LHCN-M2 (cell line): ENCODE measurements at regions not wholly inside any gene's neighbourhood (a gene's known extent, or its start where the extent isn't known, plus 50 kb on each side); places are given as distances from the start of the nearest gene placed in this dataset.

Experiments used
- DNase-seq: peaks from one replicate; pipeline ENCODE4 v3.0.0-alpha.2; 2012; ENCODE audit warnings: low read depth

GRCh38 chr12:115194448-115194847 is 510.5 kb upstream of the TBX3 start:
- DNase-seq, result no peak

- DNase-seq, result no peak
Measured at GRCh38 chr12:115191342-115191741, 507.4 kb upstream of the TBX3 start.

GRCh38 chr12:115190010-115190770 is 506.2 kb upstream of the TBX3 start:
- DNase-seq, result no peak

- DNase-seq, result no peak
Measured at GRCh38 chr12:115185506-115185905, 501.5 kb upstream of the TBX3 start.

GRCh38 chr12:115183752-115184151 is 499.8 kb upstream of the TBX3 start:
- DNase-seq, result no peak

- DNase-seq, result no peak
Measured at GRCh38 chr12:115177899-115178298, 493.9 kb upstream of the TBX3 start.

GRCh38 chr12:115176741-115177400 is 492.9 kb upstream of the TBX3 start:
- no peak for DNase-seq

GRCh38 chr12:115174920-115175319 is 490.9 kb upstream of the TBX3 start:
- no peak for DNase-seq

GRCh38 chr12:115172521-115172920 is 488.5 kb upstream of the TBX3 start:
- no peak for DNase-seq

GRCh38 chr12:115169981-115170380 is 486.0 kb upstream of the TBX3 start:
- no peak for DNase-seq

- peak; percentile 4 for DNase-seq
Measured at GRCh38 chr12:115166698-115167315, 482.8 kb upstream of the TBX3 start.

- DNase-seq, result no peak
Measured at GRCh38 chr12:115163710-115164109, 479.7 kb upstream of the TBX3 start.

- no peak for DNase-seq
Measured at GRCh38 chr12:115160271-115161128, 476.5 kb upstream of the TBX3 start.

GRCh38 chr12:115158816-115159215 is 474.8 kb upstream of the TBX3 start:
- no peak for DNase-seq

GRCh38 chr12:115155665-115156645 is 472.0 kb upstream of the TBX3 start:
- no peak for DNase-seq

GRCh38 chr12:115149685-115150378 is 465.9 kb upstream of the TBX3 start:
- no peak for DNase-seq

- DNase-seq, result no peak
Measured at GRCh38 chr12:115149279-115149678, 465.3 kb upstream of the TBX3 start.

GRCh38 chr12:115147916-115148315 is 463.9 kb upstream of the TBX3 start:
- no peak for DNase-seq

GRCh38 chr12:115146453-115146852 is 462.5 kb upstream of the TBX3 start:
- DNase-seq, result no peak

- no peak for DNase-seq
Measured at GRCh38 chr12:115144425-115144824, 460.4 kb upstream of the TBX3 start.
